T-helper 17 cell (primary cell): ENCODE measurements at regions not wholly inside any gene's neighbourhood (a gene's known extent, or its start where the extent isn't known, plus 50 kb on each side); places are given as distances from the start of the nearest gene placed in this dataset.

Experiments
- ATAC-seq: fragments of 150-1000 bp; cut with Tn5 transposase; 2 replicates; pipeline ENCODE4 v1.10.0; 2021; ENCODE audit warnings: mild to moderate bottlenecking, moderate library complexity
- DNase-seq, 3 donors: peaks; one replicate each; pipeline versions ENCODE4 v3.0.0 to v3.0.0-alpha.2; 2020 to 2021
- H3K9me3 ChIP-seq: one replicate; pipeline ENCODE4 v1.7.0; 2013; ENCODE audit warnings: low read length, mild to moderate bottlenecking; ENCODE audit not compliant: control insufficient read depth, poor library complexity, severe bottlenecking
- H3K27ac Mint-ChIP-seq: one replicate; pipeline ENCODE4 v1.8.0; 2022; ENCODE audit warnings: mild to moderate bottlenecking, moderate library complexity, mixed read lengths
- H3K27me3 Mint-ChIP-seq: one replicate; pipeline ENCODE4 v1.8.0; 2022; ENCODE audit warnings: mixed read lengths
- H3K36me3 Mint-ChIP-seq: one replicate; pipeline ENCODE4 v1.8.0; 2022; ENCODE audit warnings: low read depth, mixed read lengths
- H3K4me1 Mint-ChIP-seq: one replicate; pipeline ENCODE4 v1.8.0; 2022; ENCODE audit warnings: mild to moderate bottlenecking, mixed read lengths
- H3K4me3 Mint-ChIP-seq: one replicate; pipeline ENCODE4 v1.8.0; 2022; ENCODE audit warnings: mild to moderate bottlenecking, moderate library complexity, mixed read lengths

- H3K36me3 Mint-ChIP-seq: peaks cover 2% of the 10 kb centered on the region
- H3K4me1 Mint-ChIP-seq: no peaks in the 10 kb centered on the region
Observed at GRCh38 chr17:72346306-72346705, 225.5 kb downstream of the SOX9 start.

GRCh38 chr17:72349011-72349410 is 228.2 kb downstream of the SOX9 start:
- Mint-ChIP-seq H3K27me3 (peaks cover 11% of the 10 kb centered on the region), H3K36me3 (peaks cover 2% of the 10 kb centered on the region), H3K4me3 (no peak overlapping the region), H3K27ac (no peak overlapping the region), H3K4me1 (no peaks in the 10 kb centered on the region)
- DNase-seq: no peak
- H3K9me3 ChIP-seq: no peaks in the 10 kb centered on the region
- no peak for ATAC-seq

More at GRCh38 chr17:72346306-72346705, 225.5 kb downstream of the SOX9 start:
- H3K27me3 Mint-ChIP-seq: peaks cover 7% of the 10 kb centered on the region
- no peak overlapping the region for H3K4me3 Mint-ChIP-seq
- no peaks in the 10 kb centered on the region for H3K9me3 ChIP-seq
- H3K27ac Mint-ChIP-seq: no peak overlapping the region
- no peak for ATAC-seq
- DNase-seq: no peak

GRCh38 chr17:72349491-72349995 is 228.7 kb downstream of the SOX9 start:
- Mint-ChIP-seq H3K36me3 (peaks cover 2% of the 10 kb centered on the region), H3K27me3 (peaks cover 11% of the 10 kb centered on the region), H3K4me1 (no peaks in the 10 kb centered on the region), H3K27ac (no peak overlapping the region), H3K4me3 (no peak overlapping the region)
- DNase-seq (no peak), ATAC-seq (no peak)
- H3K9me3 ChIP-seq: no peaks in the 10 kb centered on the region

- Mint-ChIP-seq H3K36me3 (peaks cover 2% of the 10 kb centered on the region), H3K4me1 (no peaks in the 10 kb centered on the region), H3K27ac (no peak overlapping the region), H3K27me3 (peaks cover 11% of the 10 kb centered on the region), H3K4me3 (no peak overlapping the region)
- DNase-seq: no peak
- ATAC-seq: no peak
- no peaks in the 10 kb centered on the region for H3K9me3 ChIP-seq
Observed at GRCh38 chr17:72350073-72350472, 229.3 kb downstream of the SOX9 start.

- peaks cover 5% of the 10 kb centered on the region for H3K9me3 ChIP-seq
- peaks cover 7% of the 10 kb centered on the region for H3K27me3 Mint-ChIP-seq
- H3K36me3 Mint-ChIP-seq: peaks cover 2% of the 10 kb centered on the region
- ATAC-seq: no peak
- no peak overlapping the region for H3K27ac Mint-ChIP-seq
- H3K4me3 Mint-ChIP-seq: no peak overlapping the region
- no peaks in the 10 kb centered on the region for H3K4me1 Mint-ChIP-seq
- DNase-seq: no peak
Observed at GRCh38 chr17:72351365-72351764, 230.5 kb downstream of the SOX9 start.

- Mint-ChIP-seq H3K36me3 (peaks cover 2% of the 10 kb centered on the region), H3K27ac (no peak overlapping the region), H3K4me3 (no peak overlapping the region), H3K4me1 (no peaks in the 10 kb centered on the region), H3K27me3 (peaks cover 4% of the 10 kb centered on the region)
- no peak for DNase-seq
- H3K9me3 ChIP-seq: peaks cover 5% of the 10 kb centered on the region
- ATAC-seq: no peak
Observed at GRCh38 chr17:72351884-72352346, 231.1 kb downstream of the SOX9 start.

- H3K4me1 Mint-ChIP-seq: no peaks in the 10 kb centered on the region
Observed at GRCh38 chr17:72353502-72353901, 232.7 kb downstream of the SOX9 start.

GRCh38 chr17:72354071-72354470 is 233.3 kb downstream of the SOX9 start:
- Mint-ChIP-seq H3K27me3 (peaks cover 4% of the 10 kb centered on the region), H3K4me3 (no peak overlapping the region), H3K36me3 (no peaks in the 10 kb centered on the region), H3K4me1 (no peaks in the 10 kb centered on the region), H3K27ac (no peak overlapping the region)
- H3K9me3 ChIP-seq: peaks cover 5% of the 10 kb centered on the region
- ATAC-seq (no peak), DNase-seq (no peak)

More at GRCh38 chr17:72353502-72353901, 232.7 kb downstream of the SOX9 start:
- H3K27me3 Mint-ChIP-seq: peaks cover 4% of the 10 kb centered on the region
- ATAC-seq (no peak), DNase-seq (no peak)
- H3K4me3 Mint-ChIP-seq: no peak overlapping the region
- no peaks in the 10 kb centered on the region for H3K36me3 Mint-ChIP-seq
- no peak overlapping the region for H3K27ac Mint-ChIP-seq
- H3K9me3 ChIP-seq: peaks cover 5% of the 10 kb centered on the region

GRCh38 chr17:72357764-72358365 is 237.0 kb downstream of the SOX9 start:
- Mint-ChIP-seq H3K36me3 (no peaks in the 10 kb centered on the region), H3K4me1 (no peaks in the 10 kb centered on the region)
- DNase-seq: no peak

GRCh38 chr17:72358465-72358864 is 237.6 kb downstream of the SOX9 start:
- Mint-ChIP-seq H3K4me1 (no peaks in the 10 kb centered on the region), H3K4me3 (no peak overlapping the region), H3K27ac (no peak overlapping the region), H3K36me3 (no peaks in the 10 kb centered on the region), H3K27me3 (no peaks in the 10 kb centered on the region)
- ATAC-seq: no peak
- peaks cover 5% of the 10 kb centered on the region for H3K9me3 ChIP-seq
- no peak for DNase-seq

More at GRCh38 chr17:72357764-72358365, 237.0 kb downstream of the SOX9 start:
- H3K9me3 ChIP-seq: peaks cover 5% of the 10 kb centered on the region
- Mint-ChIP-seq H3K27ac (no peak overlapping the region), H3K27me3 (peaks cover 4% of the 10 kb centered on the region), H3K4me3 (no peak overlapping the region)
- no peak for ATAC-seq

- Mint-ChIP-seq H3K27me3 (no peaks in the 10 kb centered on the region), H3K36me3 (no peaks in the 10 kb centered on the region), H3K4me1 (no peaks in the 10 kb centered on the region), H3K4me3 (no peak overlapping the region), H3K27ac (no peak overlapping the region)
- H3K9me3 ChIP-seq: peaks cover 5% of the 10 kb centered on the region
- no peak for DNase-seq
- ATAC-seq: no peak
Observed at GRCh38 chr17:72359274-72359673, 238.5 kb downstream of the SOX9 start.

- Mint-ChIP-seq H3K4me1 (no peaks in the 10 kb centered on the region), H3K27me3 (no peaks in the 10 kb centered on the region), H3K4me3 (no peak overlapping the region), H3K27ac (no peak overlapping the region), H3K36me3 (no peaks in the 10 kb centered on the region)
- ATAC-seq: no peak
- no peak for DNase-seq
- H3K9me3 ChIP-seq: peaks cover 5% of the 10 kb centered on the region
Observed at GRCh38 chr17:72359811-72360210, 239.0 kb downstream of the SOX9 start.

- peaks cover 2% of the 10 kb centered on the region for H3K9me3 ChIP-seq
- ATAC-seq: no peak
- Mint-ChIP-seq H3K4me3 (no peak overlapping the region), H3K36me3 (no peaks in the 10 kb centered on the region), H3K27ac (no peak overlapping the region), H3K27me3 (no peaks in the 10 kb centered on the region), H3K4me1 (no peaks in the 10 kb centered on the region)
- no peak for DNase-seq
Observed at GRCh38 chr17:72360386-72360940, 239.6 kb downstream of the SOX9 start.

GRCh38 chr17:72361892-72362291 is 241.1 kb downstream of the SOX9 start:
- no peak for ATAC-seq

More at GRCh38 chr17:72361892-72362291, 241.1 kb downstream of the SOX9 start:
- Mint-ChIP-seq H3K4me3 (no peak overlapping the region), H3K36me3 (no peaks in the 10 kb centered on the region), H3K4me1 (no peaks in the 10 kb centered on the region), H3K27ac (no peak overlapping the region), H3K27me3 (no peaks in the 10 kb centered on the region)
- no peak for DNase-seq
- no peaks in the 10 kb centered on the region for H3K9me3 ChIP-seq
